Pancreas (tissue), 10 donors: ENCODE measurements at regions not wholly inside any gene's neighbourhood (a gene's known extent, or its start where the extent isn't known, plus 50 kb on each side); places are given as distances from the start of the nearest gene placed in this dataset.

Experiments used
- ATAC-seq, 4 donors: fragments of 200-7000 bp; cut with Tn5 transposase; one replicate each; pipeline versions ENCODE4 v1.8.0 to v1.9.1; 2020; ENCODE audit warnings: mild to moderate bottlenecking in 4 of 4, moderate library complexity in 4 of 4
- DNase-seq, 6 donors: peaks; one replicate each; pipeline ENCODE4 v3.0.0-alpha.2; 2020
- FAIRE-seq: peaks from 2 replicates; lab custom pipeline; 2012; peaks lifted over from hg19 to GRCh38; lab: Jason Lieb, UNC
- H3K27ac ChIP-seq, 4 donors: fragments of 200-600 bp; sonication (generic); 1 replicate in 3 of 4; 2 replicates in 1 of 4; pipeline versions ENCODE4 v1.5.0 to v1.8.0; 2020
- H3K27me3 ChIP-seq, 4 donors: fragments of 200-600 bp; one replicate each; pipeline ENCODE4 v1.8.0; 2021
- H3K36me3 ChIP-seq, 3 donors: fragments of 200-600 bp; sonication (generic) in 1 of 3; one replicate each; pipeline versions ENCODE4 v1.5.0 to v1.8.0; 2020 to 2021
- H3K4me1 ChIP-seq, 3 donors: fragments of 200-600 bp; one replicate each; pipeline ENCODE4 v1.8.0; 2021
- H3K4me3 ChIP-seq, 4 donors: fragments of 200-600 bp; sonication (generic) in 2 of 4; one replicate each; pipeline versions ENCODE4 v1.5.0 to v1.8.0; 2020 to 2021
- H3K9me3 ChIP-seq, 4 donors: fragments of 200-600 bp; one replicate each; pipeline ENCODE4 v1.8.0; 2021
- WGBS, 2 donors: extraction: QIAGEN DNeasy Blood & Tissue Kit; methylation state at CpG; one replicate each; pipeline ENCODE4 v1.1.7; 2013; 5-methylcytosine and 5-hydroxymethylcytosine counted together
- intact Hi-C, 3 donors: fragments of 100-400 bp; cut with DNase I; formaldehyde crosslinking; loops; one replicate each; pipeline versions ENCODE4 v1.11.1 to v1.14.2; 2022
- TF ChIP-seq, protein P1 (sequence below), 4 donors: fragments of 200-600 bp; sonication (generic) in 3 of 4; IDR thresholded peaks; one replicate each; pipeline versions ENCODE4 v1.5.0 to v1.8.0; 2021; ENCODE audit warnings: antibody characterized with exemption in 4 of 4
- donor health status: healthy with polysubstance abuse.
- donor health status: DM: no; HTN: no; CAD: no; lungs with moderate emphysema.
- donor health status: DM: no; HTN: no; CAD: no.
- donor health status: control.
- donor health status: control.
- donor health status: Bipolar disorder and iron deficiency.
- donor health status: DM: yes; HTN: yes; CAD: no.
- donor health status: DM: no; HTN: no; CAD: no.
- donor health status: DM: no; HTN: no; CAD: no.
- donor health status: DM: yes; HTN: yes; CAD: no.

DNA sequence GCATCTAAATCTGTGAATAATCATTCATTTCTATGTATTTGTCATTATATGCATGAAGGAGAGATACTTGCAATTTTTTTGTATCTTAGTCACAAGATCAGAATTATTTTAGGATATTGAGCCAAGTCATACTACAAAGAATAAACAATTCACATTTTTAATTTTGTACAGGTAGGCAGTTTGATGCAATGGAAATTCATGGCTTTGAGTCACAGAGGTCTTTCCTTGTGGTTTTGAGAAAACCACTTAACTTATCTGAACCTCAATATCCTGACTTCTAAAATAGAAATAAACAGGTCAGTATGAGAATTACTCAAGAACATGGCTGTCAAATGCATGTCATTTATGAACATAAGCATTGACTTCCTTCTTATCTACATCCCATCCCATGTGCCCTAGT is 221.4 kb upstream of the SLC10A2 start:
- Histone ChIP-seq H3K4me1 (no peaks in the 10 kb centered on the region), H3K27ac (no peak overlapping the region), H3K4me3 (no peak overlapping the region), H3K27me3 (no peaks in the 10 kb centered on the region), H3K36me3 (no peaks in the 10 kb centered on the region), H3K9me3 (no peaks in the 10 kb centered on the region)
- FAIRE-seq (no peak), ATAC-seq (no peak), DNase-seq (no peak)
- TF ChIP-seq, protein P1, sequence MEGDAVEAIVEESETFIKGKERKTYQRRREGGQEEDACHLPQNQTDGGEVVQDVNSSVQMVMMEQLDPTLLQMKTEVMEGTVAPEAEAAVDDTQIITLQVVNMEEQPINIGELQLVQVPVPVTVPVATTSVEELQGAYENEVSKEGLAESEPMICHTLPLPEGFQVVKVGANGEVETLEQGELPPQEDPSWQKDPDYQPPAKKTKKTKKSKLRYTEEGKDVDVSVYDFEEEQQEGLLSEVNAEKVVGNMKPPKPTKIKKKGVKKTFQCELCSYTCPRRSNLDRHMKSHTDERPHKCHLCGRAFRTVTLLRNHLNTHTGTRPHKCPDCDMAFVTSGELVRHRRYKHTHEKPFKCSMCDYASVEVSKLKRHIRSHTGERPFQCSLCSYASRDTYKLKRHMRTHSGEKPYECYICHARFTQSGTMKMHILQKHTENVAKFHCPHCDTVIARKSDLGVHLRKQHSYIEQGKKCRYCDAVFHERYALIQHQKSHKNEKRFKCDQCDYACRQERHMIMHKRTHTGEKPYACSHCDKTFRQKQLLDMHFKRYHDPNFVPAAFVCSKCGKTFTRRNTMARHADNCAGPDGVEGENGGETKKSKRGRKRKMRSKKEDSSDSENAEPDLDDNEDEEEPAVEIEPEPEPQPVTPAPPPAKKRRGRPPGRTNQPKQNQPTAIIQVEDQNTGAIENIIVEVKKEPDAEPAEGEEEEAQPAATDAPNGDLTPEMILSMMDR (IDR thresholded peaks at IDR 0.05), result no peak
- intact Hi-C loops, result no loop called here

- Histone ChIP-seq H3K4me1 (no peaks in the 10 kb centered on the region), H3K9me3 (no peaks in the 10 kb centered on the region), H3K27me3 (no peaks in the 10 kb centered on the region), H3K27ac (no peak overlapping the region), H3K4me3 (no peak overlapping the region), H3K36me3 (no peaks in the 10 kb centered on the region)
- intact Hi-C loops, result no loop called here
- FAIRE-seq (no peak), DNase-seq (no peak), ATAC-seq (no peak)
- WGBS, 2 donors, result 45 to 49% methylated on average over 2 of the region's 2 CpGs
- TF ChIP-seq, protein P1 (IDR thresholded peaks at IDR 0.05), result no peak
Observed at GRCh38 chr13:103284466-103284865, 218.2 kb upstream of the SLC10A2 start.

- Histone ChIP-seq H3K36me3 (no peaks in the 10 kb centered on the region), H3K4me1 (no peaks in the 10 kb centered on the region), H3K27me3 (no peaks in the 10 kb centered on the region), H3K9me3 (no peaks in the 10 kb centered on the region), H3K27ac (peak overlapping the region in 1 of 4 donors; percentile 41), H3K4me3 (no peak overlapping the region)
- intact Hi-C loops, result no loop called here
- FAIRE-seq (no peak), ATAC-seq (peak in 1 of 4 donors; percentile 20), DNase-seq (no peak)
- TF ChIP-seq, protein P1 (IDR thresholded peaks at IDR 0.05), result no peak
- 56 to 58% methylated on average over 1 of the region's 1 CpG for WGBS, 2 donors
Observed at GRCh38 chr13:103283451-103283820, 217.2 kb upstream of the SLC10A2 start.

DNA sequence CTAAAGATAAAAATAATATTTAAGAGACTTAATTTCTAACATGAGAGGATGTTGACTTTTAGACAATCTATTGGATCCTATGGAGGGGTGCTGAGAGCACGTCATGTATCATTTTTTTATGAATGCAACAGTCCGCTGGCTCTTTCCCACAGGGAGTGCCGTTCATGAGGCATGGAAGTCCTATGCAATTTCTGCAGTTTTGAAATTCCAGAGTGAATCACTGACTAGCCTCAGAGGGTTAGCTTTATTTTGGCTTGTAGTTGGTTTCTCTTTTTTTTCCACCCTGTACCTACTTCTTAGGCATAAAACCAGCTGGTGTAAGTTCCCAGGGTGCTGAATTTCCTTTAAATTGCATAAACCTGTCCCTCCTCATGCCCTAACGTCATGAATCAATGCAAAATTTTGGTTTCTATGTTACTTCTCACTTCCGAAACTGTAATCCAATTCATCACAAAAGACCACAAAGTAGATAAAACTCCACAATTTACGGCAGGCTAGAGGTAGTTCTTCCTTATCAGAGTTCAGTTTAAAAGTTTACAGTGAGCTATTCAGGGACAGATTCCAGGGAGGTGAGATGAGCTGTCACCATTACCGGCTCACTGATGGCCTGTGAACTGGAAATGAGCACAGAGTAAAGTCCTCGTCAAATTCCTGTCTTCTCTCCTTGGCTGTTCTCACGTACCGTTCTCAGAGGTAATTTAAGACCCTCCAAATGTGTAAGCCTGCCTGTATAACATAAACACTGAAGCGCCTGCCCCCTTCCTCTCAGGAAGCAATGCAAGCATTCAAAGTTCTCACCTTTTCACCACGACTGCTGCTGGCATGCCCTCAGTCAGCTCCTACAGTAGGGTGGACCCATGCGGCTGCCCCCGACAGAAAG is 216.6 kb upstream of the SLC10A2 start:
- peak in 3 of 4 donors; percentile 61 to 75 (median 71) for ATAC-seq

More for the DNA sequence above, 216.6 kb upstream of the SLC10A2 start:
- TF ChIP-seq, protein P1 (IDR thresholded peaks at IDR 0.05), result no peak
- Histone ChIP-seq H3K27me3 (no peaks in the 10 kb centered on the region), H3K9me3 (no peaks in the 10 kb centered on the region), H3K4me3 (no peak overlapping the region), H3K4me1 (no peaks in the 10 kb centered on the region), H3K36me3 (no peaks in the 10 kb centered on the region), H3K27ac (peak overlapping the region in 1 of 4 donors; percentile 41)
- DNase-seq (no peak), FAIRE-seq (no peak)
- 16 to 26% methylated on average over 14 of the region's 14 CpGs for WGBS, 2 donors
- intact Hi-C loops, result no loop called here
